Liver (tissue), 3 donors: ENCODE measurements at regions not wholly inside any gene's neighbourhood (a gene's known extent, or its start where the extent isn't known, plus 50 kb on each side); places are given as distances from the start of the nearest gene placed in this dataset.

ENCODE experiments used
- ATF3 ChIP-seq: IDR thresholded peaks from 2 replicates; pipeline ENCODE4 v1.6.1; 2016; ENCODE audit warnings: antibody characterized with exemption
- EGR1 ChIP-seq, 2 donors: IDR thresholded peaks; 2 replicates each; pipeline ENCODE4 v1.6.1; 2016 to 2018; ENCODE audit warnings: antibody characterized with exemption in 2 of 2, low read depth in 2 of 2
- FOXA2 ChIP-seq: IDR thresholded peaks from 2 replicates; pipeline ENCODE4 v1.6.1; 2016; ENCODE audit warnings: antibody characterized with exemption
- GABPA ChIP-seq, 2 donors: IDR thresholded peaks in 1 of 2; conservative IDR thresholded peaks in 1 of 2; 2 replicates each; pipeline ENCODE4 v1.6.1; 2016; ENCODE audit warnings: antibody characterized with exemption in 2 of 2, mild to moderate bottlenecking in 1 of 2, moderate library complexity in 1 of 2
- JUND ChIP-seq, 2 donors: IDR thresholded peaks; 2 replicates each; pipeline ENCODE4 v1.6.1; 2016; ENCODE audit warnings: antibody characterized with exemption in 2 of 2
- RAD21 ChIP-seq, 2 donors: IDR thresholded peaks; 2 replicates each; pipeline ENCODE4 v1.6.1; 2016; ENCODE audit warnings: antibody characterized with exemption in 2 of 2, mild to moderate bottlenecking in 2 of 2
- RXRA ChIP-seq, 2 donors: IDR thresholded peaks; 2 replicates each; pipeline ENCODE4 v1.6.1; 2017 to 2018; ENCODE audit warnings: antibody characterized with exemption in 2 of 2, mild to moderate bottlenecking in 1 of 2
- SP1 ChIP-seq: IDR thresholded peaks from 2 replicates; pipeline ENCODE4 v1.6.1; 2018; ENCODE audit warnings: antibody characterized with exemption, mild to moderate bottlenecking
- TAF1 ChIP-seq: conservative IDR thresholded peaks from 2 replicates; pipeline ENCODE4 v1.6.1; 2016; ENCODE audit warnings: antibody characterized with exemption, mild to moderate bottlenecking
- YY1 ChIP-seq: IDR thresholded peaks from 2 replicates; pipeline ENCODE4 v1.6.1; 2016; ENCODE audit warnings: antibody characterized with exemption, mild to moderate bottlenecking
- ZBTB33 ChIP-seq: IDR thresholded peaks from 2 replicates; pipeline ENCODE4 v1.6.1; 2016; ENCODE audit warnings: antibody characterized with exemption
- TF ChIP-seq, protein P1 (sequence below): fragments of 150-350 bp; IDR thresholded peaks from 2 replicates; pipeline ENCODE4 v1.5.1; 2017; ENCODE audit warnings: improper control_type of control experiment, low read depth, low read length; ENCODE audit not compliant: missing input control
- TF ChIP-seq, protein P2 (sequence below): IDR thresholded peaks from 2 replicates; pipeline ENCODE4 v1.6.1; 2016; ENCODE audit warnings: antibody characterized with exemption, mild to moderate bottlenecking
- TF ChIP-seq, protein P3 (sequence below): IDR thresholded peaks from 2 replicates; pipeline ENCODE4 v1.6.1; 2016; ENCODE audit warnings: antibody characterized with exemption
- donor health status: healthy.
- donor health status: healthy.

DNA sequence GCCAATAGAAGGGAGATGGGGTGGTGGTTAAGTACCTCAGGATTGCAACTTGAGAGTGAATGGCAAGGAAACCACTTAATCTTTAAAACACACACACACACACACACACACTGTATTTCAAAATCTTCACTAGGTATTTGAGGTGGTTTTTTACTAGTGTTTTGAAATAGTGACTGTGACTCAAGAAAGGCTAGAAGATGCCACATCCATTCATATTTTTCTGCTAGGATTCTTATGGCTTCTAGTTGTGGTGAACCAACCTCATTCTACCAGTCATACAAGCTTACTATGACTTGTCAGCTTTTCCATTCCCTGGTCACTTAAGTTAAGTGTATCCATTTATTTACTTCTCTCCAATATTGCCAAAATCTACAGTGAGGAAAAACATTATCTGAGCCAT is 519.4 kb upstream of the JAG1 start:
- TF ChIP-seq, protein P1, sequence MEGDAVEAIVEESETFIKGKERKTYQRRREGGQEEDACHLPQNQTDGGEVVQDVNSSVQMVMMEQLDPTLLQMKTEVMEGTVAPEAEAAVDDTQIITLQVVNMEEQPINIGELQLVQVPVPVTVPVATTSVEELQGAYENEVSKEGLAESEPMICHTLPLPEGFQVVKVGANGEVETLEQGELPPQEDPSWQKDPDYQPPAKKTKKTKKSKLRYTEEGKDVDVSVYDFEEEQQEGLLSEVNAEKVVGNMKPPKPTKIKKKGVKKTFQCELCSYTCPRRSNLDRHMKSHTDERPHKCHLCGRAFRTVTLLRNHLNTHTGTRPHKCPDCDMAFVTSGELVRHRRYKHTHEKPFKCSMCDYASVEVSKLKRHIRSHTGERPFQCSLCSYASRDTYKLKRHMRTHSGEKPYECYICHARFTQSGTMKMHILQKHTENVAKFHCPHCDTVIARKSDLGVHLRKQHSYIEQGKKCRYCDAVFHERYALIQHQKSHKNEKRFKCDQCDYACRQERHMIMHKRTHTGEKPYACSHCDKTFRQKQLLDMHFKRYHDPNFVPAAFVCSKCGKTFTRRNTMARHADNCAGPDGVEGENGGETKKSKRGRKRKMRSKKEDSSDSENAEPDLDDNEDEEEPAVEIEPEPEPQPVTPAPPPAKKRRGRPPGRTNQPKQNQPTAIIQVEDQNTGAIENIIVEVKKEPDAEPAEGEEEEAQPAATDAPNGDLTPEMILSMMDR: no peak
- TF ChIP-seq RXRA (IDR thresholded peaks at IDR 0.05) (no peak), FOXA2 (no peak), JUND (IDR thresholded peaks at IDR 0.05) (no peak), RAD21 (IDR thresholded peaks at IDR 0.05) (no peak), GABPA (IDR thresholded peaks at IDR 0.05 in 1 of 2, conservative IDR thresholded peaks at IDR 0.05 in 1 of 2) (no peak), YY1 (no peak), SP1 (no peak), EGR1 (IDR thresholded peaks at IDR 0.05; ENCODE audit: low read depth in 2 of 2) (no peak), ZBTB33 (no peak), TAF1 (no peak), ATF3 (no peak)
- TF ChIP-seq, protein P2, sequence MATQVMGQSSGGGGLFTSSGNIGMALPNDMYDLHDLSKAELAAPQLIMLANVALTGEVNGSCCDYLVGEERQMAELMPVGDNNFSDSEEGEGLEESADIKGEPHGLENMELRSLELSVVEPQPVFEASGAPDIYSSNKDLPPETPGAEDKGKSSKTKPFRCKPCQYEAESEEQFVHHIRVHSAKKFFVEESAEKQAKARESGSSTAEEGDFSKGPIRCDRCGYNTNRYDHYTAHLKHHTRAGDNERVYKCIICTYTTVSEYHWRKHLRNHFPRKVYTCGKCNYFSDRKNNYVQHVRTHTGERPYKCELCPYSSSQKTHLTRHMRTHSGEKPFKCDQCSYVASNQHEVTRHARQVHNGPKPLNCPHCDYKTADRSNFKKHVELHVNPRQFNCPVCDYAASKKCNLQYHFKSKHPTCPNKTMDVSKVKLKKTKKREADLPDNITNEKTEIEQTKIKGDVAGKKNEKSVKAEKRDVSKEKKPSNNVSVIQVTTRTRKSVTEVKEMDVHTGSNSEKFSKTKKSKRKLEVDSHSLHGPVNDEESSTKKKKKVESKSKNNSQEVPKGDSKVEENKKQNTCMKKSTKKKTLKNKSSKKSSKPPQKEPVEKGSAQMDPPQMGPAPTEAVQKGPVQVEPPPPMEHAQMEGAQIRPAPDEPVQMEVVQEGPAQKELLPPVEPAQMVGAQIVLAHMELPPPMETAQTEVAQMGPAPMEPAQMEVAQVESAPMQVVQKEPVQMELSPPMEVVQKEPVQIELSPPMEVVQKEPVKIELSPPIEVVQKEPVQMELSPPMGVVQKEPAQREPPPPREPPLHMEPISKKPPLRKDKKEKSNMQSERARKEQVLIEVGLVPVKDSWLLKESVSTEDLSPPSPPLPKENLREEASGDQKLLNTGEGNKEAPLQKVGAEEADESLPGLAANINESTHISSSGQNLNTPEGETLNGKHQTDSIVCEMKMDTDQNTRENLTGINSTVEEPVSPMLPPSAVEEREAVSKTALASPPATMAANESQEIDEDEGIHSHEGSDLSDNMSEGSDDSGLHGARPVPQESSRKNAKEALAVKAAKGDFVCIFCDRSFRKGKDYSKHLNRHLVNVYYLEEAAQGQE: no peak
- TF ChIP-seq, protein P3, sequence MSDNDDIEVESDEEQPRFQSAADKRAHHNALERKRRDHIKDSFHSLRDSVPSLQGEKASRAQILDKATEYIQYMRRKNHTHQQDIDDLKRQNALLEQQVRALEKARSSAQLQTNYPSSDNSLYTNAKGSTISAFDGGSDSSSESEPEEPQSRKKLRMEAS: no peak
